ENCODE measurements at regions not wholly inside any gene's neighbourhood (a gene's known extent, or its start where the extent isn't known, plus 50 kb on each side); places are given as distances from the start of the nearest gene placed in this dataset.

DNA sequence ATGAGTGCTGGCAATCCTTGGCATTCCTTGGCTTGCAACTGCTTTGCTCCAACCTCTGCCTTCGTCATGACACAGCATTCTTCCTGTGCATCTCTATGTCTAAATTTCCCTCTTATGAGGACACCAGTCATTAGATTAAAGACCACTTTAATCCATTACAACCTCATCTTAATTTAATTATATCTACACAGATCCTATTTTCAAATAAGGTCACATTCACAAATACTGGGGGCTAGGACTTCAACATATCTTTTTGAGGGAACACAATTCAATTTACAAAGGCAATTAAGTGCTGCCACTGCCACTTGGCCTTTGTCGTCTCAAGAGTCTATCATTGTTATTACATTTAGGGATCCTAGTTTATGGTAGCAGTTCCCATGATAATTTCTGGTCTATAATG is 163.7 kb upstream of the PPP1R2C start (continued):
- TF ChIP-seq, protein P1, sequence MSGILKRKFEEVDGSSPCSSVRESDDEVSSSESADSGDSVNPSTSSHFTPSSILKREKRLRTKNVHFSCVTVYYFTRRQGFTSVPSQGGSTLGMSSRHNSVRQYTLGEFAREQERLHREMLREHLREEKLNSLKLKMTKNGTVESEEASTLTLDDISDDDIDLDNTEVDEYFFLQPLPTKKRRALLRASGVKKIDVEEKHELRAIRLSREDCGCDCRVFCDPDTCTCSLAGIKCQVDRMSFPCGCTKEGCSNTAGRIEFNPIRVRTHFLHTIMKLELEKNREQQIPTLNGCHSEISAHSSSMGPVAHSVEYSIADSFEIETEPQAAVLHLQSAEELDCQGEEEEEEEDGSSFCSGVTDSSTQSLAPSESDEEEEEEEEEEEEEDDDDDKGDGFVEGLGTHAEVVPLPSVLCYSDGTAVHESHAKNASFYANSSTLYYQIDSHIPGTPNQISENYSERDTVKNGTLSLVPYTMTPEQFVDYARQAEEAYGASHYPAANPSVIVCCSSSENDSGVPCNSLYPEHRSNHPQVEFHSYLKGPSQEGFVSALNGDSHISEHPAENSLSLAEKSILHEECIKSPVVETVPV (CRISPR knock-in tag; IDR thresholded peaks at IDR 0.05): no peak
- no peak for TF ChIP-seq ZNF70 (CRISPR knock-in tag; IDR thresholded peaks at IDR 0.05)
- no peak for TF ChIP-seq SNAI2 (CRISPR knock-in tag; IDR thresholded peaks at IDR 0.05)
- no peak for TF ChIP-seq CSDC2 (CRISPR knock-in tag; IDR thresholded peaks at IDR 0.05)
- TF ChIP-seq OSR1 (CRISPR knock-in tag; IDR thresholded peaks at IDR 0.05): no peak
- no peak for TF ChIP-seq GLIS3 (CRISPR knock-in tag; IDR thresholded peaks at IDR 0.05)
- TF ChIP-seq BACH2 (CRISPR knock-in tag; IDR thresholded peaks at IDR 0.05; ENCODE audit: borderline replicate concordance): no peak
- no peak for TF ChIP-seq TOX (CRISPR knock-in tag; IDR thresholded peaks at IDR 0.05; ENCODE audit: borderline replicate concordance)

DNA sequence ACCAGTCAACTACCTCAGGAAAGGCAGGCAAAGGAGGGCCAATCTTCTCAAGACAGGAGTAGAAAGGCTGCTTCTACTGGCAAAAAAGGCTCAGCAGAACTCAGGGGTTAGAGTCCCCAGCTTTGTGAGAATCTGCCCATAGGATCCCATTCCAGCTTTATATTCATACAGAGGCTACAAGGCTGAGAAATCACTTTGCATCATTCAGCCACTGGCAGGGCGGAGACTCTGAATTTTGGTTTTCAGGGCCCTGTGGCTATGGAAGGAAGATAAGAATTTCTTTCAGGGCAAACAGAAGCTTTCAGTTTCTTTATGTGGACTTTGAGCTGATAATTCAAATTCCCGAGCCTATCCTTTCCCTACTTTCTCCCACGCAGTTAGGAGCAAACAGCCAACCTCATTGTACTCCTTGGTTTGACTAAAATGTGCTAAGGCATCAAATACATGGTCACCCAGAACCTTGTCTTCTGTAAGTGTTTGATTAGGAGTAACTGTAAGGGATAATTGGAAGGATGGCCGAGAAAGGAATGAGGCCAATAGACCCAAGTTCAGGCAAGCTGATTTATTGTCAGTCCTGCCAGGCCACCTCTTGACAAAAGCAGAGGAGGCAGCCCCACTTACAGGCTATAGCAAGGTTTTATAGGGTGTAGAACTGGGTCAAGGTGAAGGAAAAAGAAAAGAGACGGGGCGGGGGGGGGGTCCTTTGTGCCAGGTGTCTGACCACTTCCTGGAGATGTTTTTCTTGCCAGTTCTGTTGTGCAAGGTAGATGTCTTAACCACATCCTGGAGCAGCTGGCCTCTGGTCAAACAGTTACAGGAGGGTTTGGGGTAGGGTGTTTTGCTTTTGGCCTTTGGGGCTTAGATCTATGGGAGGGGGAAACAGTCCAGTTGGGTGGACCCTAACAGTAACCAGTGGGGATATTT is 165.3 kb upstream of the PPP1R2C start:
- no peak for ATAC-seq

DNA sequence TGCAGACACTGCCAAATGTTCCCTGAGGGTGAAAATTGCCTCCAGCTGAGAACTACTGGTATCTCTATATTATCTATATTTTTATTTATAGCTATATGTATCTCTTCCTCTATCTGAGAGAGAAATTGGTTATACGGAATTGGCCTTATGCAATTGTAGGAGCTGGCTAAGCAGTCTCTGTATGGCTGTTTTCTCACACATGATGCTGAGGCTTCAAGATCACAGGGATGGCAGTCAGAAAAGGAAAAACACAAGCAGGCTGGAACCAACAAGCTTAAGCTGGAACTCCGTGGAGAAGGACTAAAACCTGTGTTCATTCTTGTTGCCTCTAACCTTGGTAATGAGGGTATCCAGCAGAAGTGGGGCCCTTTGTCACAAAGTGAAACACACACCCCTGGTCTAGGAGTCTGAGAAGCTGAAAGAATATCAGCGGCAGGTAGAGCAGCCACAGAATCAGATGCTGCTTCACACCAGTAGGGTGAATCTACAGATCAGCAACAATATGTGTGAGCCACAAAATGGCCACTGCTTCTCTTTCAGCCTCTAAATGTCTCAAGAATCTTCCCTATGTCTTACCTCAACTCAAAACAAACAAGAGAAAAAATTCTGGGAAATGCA is 166.5 kb upstream of the PPP1R2C start:
- ATAC-seq: no peak
- TF ChIP-seq PPARA (CRISPR knock-in tag; IDR thresholded peaks at IDR 0.05; ENCODE audit: borderline replicate concordance) (no peak), ZNF8 (CRISPR knock-in tag; IDR thresholded peaks at IDR 0.05) (no peak), GLIS3 (CRISPR knock-in tag; IDR thresholded peaks at IDR 0.05) (no peak), ZC3H10 (CRISPR knock-in tag; IDR thresholded peaks at IDR 0.05) (no peak), CSDC2 (CRISPR knock-in tag; IDR thresholded peaks at IDR 0.05) (no peak), ZFP3 (CRISPR knock-in tag; IDR thresholded peaks at IDR 0.05) (no peak), RARB (CRISPR knock-in tag; IDR thresholded peaks at IDR 0.05) (no peak), OSR1 (CRISPR knock-in tag; IDR thresholded peaks at IDR 0.05) (no peak), TCF4 (CRISPR knock-in tag; IDR thresholded peaks at IDR 0.05; ENCODE audit: borderline replicate concordance) (no peak), ESRRG (CRISPR knock-in tag; IDR thresholded peaks at IDR 0.05) (no peak), ISL1 (CRISPR knock-in tag; IDR thresholded peaks at IDR 0.05) (no peak)
- TF ChIP-seq, protein P2, sequence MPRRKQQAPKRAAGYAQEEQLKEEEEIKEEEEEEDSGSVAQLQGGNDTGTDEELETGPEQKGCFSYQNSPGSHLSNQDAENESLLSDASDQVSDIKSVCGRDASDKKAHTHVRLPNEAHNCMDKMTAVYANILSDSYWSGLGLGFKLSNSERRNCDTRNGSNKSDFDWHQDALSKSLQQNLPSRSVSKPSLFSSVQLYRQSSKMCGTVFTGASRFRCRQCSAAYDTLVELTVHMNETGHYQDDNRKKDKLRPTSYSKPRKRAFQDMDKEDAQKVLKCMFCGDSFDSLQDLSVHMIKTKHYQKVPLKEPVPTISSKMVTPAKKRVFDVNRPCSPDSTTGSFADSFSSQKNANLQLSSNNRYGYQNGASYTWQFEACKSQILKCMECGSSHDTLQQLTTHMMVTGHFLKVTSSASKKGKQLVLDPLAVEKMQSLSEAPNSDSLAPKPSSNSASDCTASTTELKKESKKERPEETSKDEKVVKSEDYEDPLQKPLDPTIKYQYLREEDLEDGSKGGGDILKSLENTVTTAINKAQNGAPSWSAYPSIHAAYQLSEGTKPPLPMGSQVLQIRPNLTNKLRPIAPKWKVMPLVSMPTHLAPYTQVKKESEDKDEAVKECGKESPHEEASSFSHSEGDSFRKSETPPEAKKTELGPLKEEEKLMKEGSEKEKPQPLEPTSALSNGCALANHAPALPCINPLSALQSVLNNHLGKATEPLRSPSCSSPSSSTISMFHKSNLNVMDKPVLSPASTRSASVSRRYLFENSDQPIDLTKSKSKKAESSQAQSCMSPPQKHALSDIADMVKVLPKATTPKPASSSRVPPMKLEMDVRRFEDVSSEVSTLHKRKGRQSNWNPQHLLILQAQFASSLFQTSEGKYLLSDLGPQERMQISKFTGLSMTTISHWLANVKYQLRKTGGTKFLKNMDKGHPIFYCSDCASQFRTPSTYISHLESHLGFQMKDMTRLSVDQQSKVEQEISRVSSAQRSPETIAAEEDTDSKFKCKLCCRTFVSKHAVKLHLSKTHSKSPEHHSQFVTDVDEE (CRISPR knock-in tag; IDR thresholded peaks at IDR 0.05): no peak

More for the DNA sequence above, 165.3 kb upstream of the PPP1R2C start:
- TF ChIP-seq ZFP30 (CRISPR knock-in tag; IDR thresholded peaks at IDR 0.05) (no peak), ZC3H10 (CRISPR knock-in tag; IDR thresholded peaks at IDR 0.05) (no peak), ZNF8 (CRISPR knock-in tag; IDR thresholded peaks at IDR 0.05) (no peak), SNAI2 (CRISPR knock-in tag; IDR thresholded peaks at IDR 0.05) (no peak), BACH2 (CRISPR knock-in tag; IDR thresholded peaks at IDR 0.05; ENCODE audit: borderline replicate concordance) (no peak), CSDC2 (CRISPR knock-in tag; IDR thresholded peaks at IDR 0.05) (no peak), ZFP3 (CRISPR knock-in tag; IDR thresholded peaks at IDR 0.05) (no peak), ESRRG (CRISPR knock-in tag; IDR thresholded peaks at IDR 0.05) (no peak), GLIS3 (CRISPR knock-in tag; IDR thresholded peaks at IDR 0.05) (no peak)
- TF ChIP-seq, protein P2 (CRISPR knock-in tag; IDR thresholded peaks at IDR 0.05): no peak
- TF ChIP-seq, protein P3, sequence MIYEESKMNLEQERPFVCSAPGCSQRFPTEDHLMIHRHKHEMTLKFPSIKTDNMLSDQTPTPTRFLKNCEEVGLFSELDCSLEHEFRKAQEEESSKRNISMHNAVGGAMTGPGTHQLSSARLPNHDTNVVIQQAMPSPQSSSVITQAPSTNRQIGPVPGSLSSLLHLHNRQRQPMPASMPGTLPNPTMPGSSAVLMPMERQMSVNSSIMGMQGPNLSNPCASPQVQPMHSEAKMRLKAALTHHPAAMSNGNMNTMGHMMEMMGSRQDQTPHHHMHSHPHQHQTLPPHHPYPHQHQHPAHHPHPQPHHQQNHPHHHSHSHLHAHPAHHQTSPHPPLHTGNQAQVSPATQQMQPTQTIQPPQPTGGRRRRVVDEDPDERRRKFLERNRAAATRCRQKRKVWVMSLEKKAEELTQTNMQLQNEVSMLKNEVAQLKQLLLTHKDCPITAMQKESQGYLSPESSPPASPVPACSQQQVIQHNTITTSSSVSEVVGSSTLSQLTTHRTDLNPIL (CRISPR knock-in tag; IDR thresholded peaks at IDR 0.05; ENCODE audit: low read depth): no peak
